ENCODE measurements at regions not wholly inside any gene's neighbourhood (a gene's known extent, or its start where the extent isn't known, plus 50 kb on each side); places are given as distances from the start of the nearest gene placed in this dataset.

GRCh38 chr2:180848393-180848792 lies 132.0 kb upstream of the UBE2E3 start:
- no peak for TF ChIP-seq CTCF (conservative IDR thresholded peaks at IDR 0.05)
- TF ChIP-seq ZFX (IDR thresholded peaks at IDR 0.05) = no peak

Data from C4-2B (cell line).